Right lobe of liver (tissue), 4 donors: ENCODE measurements at regions not wholly inside any gene's neighbourhood (a gene's known extent, or its start where the extent isn't known, plus 50 kb on each side); places are given as distances from the start of the nearest gene placed in this dataset.

Experiments used
- POLR2A ChIP-seq: fragments of 450-650 bp; IDR thresholded peaks from one replicate; pipeline ENCODE4 v1.6.1; 2017; ENCODE audit warnings: antibody characterized with exemption, mild to moderate bottlenecking
- TF ChIP-seq, protein P1 (sequence below), 4 donors: fragments of 200-600 bp in 3 of 4; fragments of 450-650 bp in 1 of 4; IDR thresholded peaks; one replicate each; pipeline versions ENCODE4 v1.5.1 to v1.8.0; 2016 to 2022; ENCODE audit warnings: antibody characterized with exemption in 4 of 4, mild to moderate bottlenecking in 2 of 4
- donor health status: DM: no; HTN: no; CAD: no.
- donor health status: DM: no; HTN: no; CAD: no.
- donor health status: DM: no; HTN: yes; CAD: no.

DNA sequence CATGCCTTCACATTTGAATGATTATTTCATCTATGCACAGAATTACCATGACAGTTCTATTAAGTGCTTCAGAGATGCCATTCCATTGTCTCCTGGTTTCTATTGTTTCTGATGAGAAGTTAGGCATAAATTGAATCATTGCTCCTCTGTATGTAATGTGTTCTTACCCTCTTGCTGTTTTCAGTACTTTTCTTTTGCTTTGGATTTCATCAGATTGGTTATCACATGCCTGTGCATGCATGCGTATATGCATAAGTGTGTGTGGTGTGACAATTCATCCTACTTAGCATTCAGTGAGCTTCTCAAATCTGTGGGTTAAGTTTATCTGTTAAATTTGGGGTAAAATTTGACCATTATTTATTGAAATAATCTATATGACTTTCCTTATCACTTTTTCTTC is 263.3 kb upstream of the RND3 start:
- no peak for TF ChIP-seq POLR2A
- TF ChIP-seq, protein P1, sequence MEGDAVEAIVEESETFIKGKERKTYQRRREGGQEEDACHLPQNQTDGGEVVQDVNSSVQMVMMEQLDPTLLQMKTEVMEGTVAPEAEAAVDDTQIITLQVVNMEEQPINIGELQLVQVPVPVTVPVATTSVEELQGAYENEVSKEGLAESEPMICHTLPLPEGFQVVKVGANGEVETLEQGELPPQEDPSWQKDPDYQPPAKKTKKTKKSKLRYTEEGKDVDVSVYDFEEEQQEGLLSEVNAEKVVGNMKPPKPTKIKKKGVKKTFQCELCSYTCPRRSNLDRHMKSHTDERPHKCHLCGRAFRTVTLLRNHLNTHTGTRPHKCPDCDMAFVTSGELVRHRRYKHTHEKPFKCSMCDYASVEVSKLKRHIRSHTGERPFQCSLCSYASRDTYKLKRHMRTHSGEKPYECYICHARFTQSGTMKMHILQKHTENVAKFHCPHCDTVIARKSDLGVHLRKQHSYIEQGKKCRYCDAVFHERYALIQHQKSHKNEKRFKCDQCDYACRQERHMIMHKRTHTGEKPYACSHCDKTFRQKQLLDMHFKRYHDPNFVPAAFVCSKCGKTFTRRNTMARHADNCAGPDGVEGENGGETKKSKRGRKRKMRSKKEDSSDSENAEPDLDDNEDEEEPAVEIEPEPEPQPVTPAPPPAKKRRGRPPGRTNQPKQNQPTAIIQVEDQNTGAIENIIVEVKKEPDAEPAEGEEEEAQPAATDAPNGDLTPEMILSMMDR (IDR thresholded peaks at IDR 0.05) = no peak
